Naive thymus-derived CD4-positive, alpha-beta T cell (primary cell): ENCODE measurements at regions not wholly inside any gene's neighbourhood (a gene's known extent, or its start where the extent isn't known, plus 50 kb on each side); places are given as distances from the start of the nearest gene placed in this dataset.

ENCODE experiments used
- ATAC-seq: fragments of 150-1000 bp; cut with Tn5 transposase; 2 replicates; pipeline ENCODE4 v1.10.0; 2021; ENCODE audit warnings: mild to moderate bottlenecking, moderate library complexity
- CTCF ChIA-PET: fragments of 350-600 bp; sonication (Branson Sonifier 250); formaldehyde crosslinking; loops from one replicate; lab custom pipeline; 2021; ENCODE audit warnings: antibody characterized with exemption; lab: Charles Lee
- POLR2A ChIA-PET: fragments of 350-600 bp; sonication (Branson Sonifier 250); formaldehyde crosslinking; loops from one replicate; lab custom pipeline; 2021; ENCODE audit warnings: antibody characterized with exemption, inconsistent platforms; lab: Charles Lee
- DNase-seq, 9 donors: peaks; one replicate each; pipeline versions ENCODE4 v3.0.0 to v3.0.0-alpha.2; 2020 to 2022; ENCODE audit warnings: mixed read lengths in 1 of 9
- H3K27ac ChIP-seq: one replicate; pipeline ENCODE4 v1.7.0; 2013; ENCODE audit warnings: mild to moderate bottlenecking, low read depth, low read length, moderate library complexity
- H3K27me3 ChIP-seq, 2 donors: one replicate each; pipeline ENCODE4 v1.7.0; 2013; ENCODE audit warnings: low read length in 2 of 2, mild to moderate bottlenecking in 2 of 2, moderate library complexity in 2 of 2; ENCODE audit not compliant: control insufficient read depth in 2 of 2, insufficient read depth in 2 of 2
- H3K36me3 ChIP-seq, 3 experiments: 1 replicate in 2 of 3; 2 replicates in 1 of 3; pipeline ENCODE4 v1.7.0; 2013; ENCODE audit warnings: low read length in 3 of 3, mild to moderate bottlenecking in 3 of 3, moderate library complexity in 1 of 3; ENCODE audit not compliant: insufficient read depth in 3 of 3, control insufficient read depth in 2 of 3
- H3K4me1 ChIP-seq, 2 donors: one replicate each; pipeline ENCODE4 v1.7.0; 2013; ENCODE audit warnings: low read length in 2 of 2, mild to moderate bottlenecking in 2 of 2, moderate library complexity in 1 of 2; ENCODE audit not compliant: control insufficient read depth in 2 of 2, insufficient read depth in 2 of 2
- H3K4me3 ChIP-seq: 2 replicates; pipeline ENCODE4 v1.7.0; 2013; ENCODE audit warnings: mild to moderate bottlenecking, low read length
- H3K9me3 ChIP-seq, 3 experiments: 1 replicate in 2 of 3; 2 replicates in 1 of 3; pipeline ENCODE4 v1.7.0; 2013; ENCODE audit warnings: low read length in 3 of 3; ENCODE audit not compliant: control insufficient read depth in 2 of 3
- H3K27ac Mint-ChIP-seq, 9 donors: one replicate each; pipeline ENCODE4 v1.8.0; 2020 to 2022; ENCODE audit warnings: mixed read lengths in 9 of 9, mild to moderate bottlenecking in 8 of 9, moderate library complexity in 5 of 9, inconsistent platforms in 2 of 9
- H3K27me3 Mint-ChIP-seq, 5 donors: one replicate each; pipeline ENCODE4 v1.8.0; 2021 to 2022; ENCODE audit warnings: mixed read lengths in 5 of 5, mild to moderate bottlenecking in 1 of 5
- H3K36me3 Mint-ChIP-seq, 5 donors: one replicate each; pipeline ENCODE4 v1.8.0; 2020 to 2022; ENCODE audit warnings: mixed read lengths in 5 of 5, mild to moderate bottlenecking in 3 of 5, inconsistent platforms in 1 of 5
- H3K4me1 Mint-ChIP-seq, 7 donors: one replicate each; pipeline ENCODE4 v1.8.0; 2020 to 2022; ENCODE audit warnings: mixed read lengths in 7 of 7, mild to moderate bottlenecking in 3 of 7, inconsistent platforms in 1 of 7
- H3K4me3 Mint-ChIP-seq, 10 donors: one replicate each; pipeline ENCODE4 v1.8.0; 2020 to 2022; ENCODE audit warnings: mild to moderate bottlenecking in 10 of 10, mixed read lengths in 10 of 10, moderate library complexity in 6 of 10, inconsistent platforms in 2 of 10
- H3K9me3 Mint-ChIP-seq, 11 donors: one replicate each; pipeline ENCODE4 v1.8.0; 2020 to 2022; ENCODE audit warnings: mixed read lengths in 11 of 11, mild to moderate bottlenecking in 4 of 11, inconsistent platforms in 1 of 11, moderate library complexity in 1 of 11
- intact Hi-C, 2 donors: fragments of 100-400 bp; cut with micrococcal nuclease; formaldehyde crosslinking; loops; one replicate each; pipeline ENCODE4 v1.15.1; 2023

DNA sequence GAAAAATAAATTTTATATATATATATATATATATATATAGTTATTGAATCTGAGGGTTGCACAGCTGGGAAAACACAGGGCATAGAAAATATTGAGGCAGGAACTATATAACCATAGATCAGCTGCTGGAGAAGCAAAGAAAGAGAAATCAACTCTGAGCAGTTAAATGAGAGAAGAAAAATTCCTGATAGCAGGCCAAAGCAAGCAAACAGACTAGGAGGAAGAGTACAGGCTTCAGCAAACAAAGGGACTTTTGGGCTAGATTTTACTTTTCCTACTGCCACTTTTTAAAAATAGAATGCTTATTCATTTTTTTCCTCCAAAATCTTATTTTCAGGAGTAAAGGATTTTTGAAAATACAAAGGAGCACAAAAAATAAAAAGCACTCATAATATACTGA lies 216.0 kb upstream of the PRKD1 start:
- H3K4me3 ChIP-seq = no peak overlapping the region

DNA sequence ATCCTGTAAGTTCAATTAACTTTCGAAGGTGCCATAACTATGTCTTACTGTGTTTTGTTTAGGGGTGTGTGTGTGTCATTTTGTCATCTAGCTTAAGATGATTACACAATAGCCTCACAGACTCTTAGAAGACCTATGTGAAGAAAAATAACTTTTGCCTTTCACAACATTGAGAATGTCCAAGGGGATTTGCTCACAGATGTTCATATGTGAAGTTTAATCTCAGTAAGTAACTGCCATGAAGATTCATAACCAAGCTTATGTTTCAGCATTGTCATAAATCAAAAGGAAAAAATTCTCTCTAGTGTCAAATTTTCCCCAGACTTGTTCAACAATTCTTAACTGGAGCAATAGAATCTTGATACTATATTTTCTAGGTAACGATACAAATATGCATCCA lies 226.1 kb upstream of the PRKD1 start:
- no peaks in the 10 kb centered on the region for H3K27me3 Mint-ChIP-seq
- CTCF ChIA-PET = no interaction called here
- POLR2A ChIA-PET = no interaction called here
- no peak overlapping the region for H3K27ac Mint-ChIP-seq
- peaks cover 0 to 28% (median 4%) of the 10 kb centered on the region in 11 donors for H3K9me3 Mint-ChIP-seq
- ATAC-seq (no peak), DNase-seq (no peak)
- Histone ChIP-seq H3K9me3 (no peaks in the 10 kb centered on the region), H3K4me3 (no peak overlapping the region), H3K27me3 (no peaks in the 10 kb centered on the region), H3K27ac (no peak overlapping the region), H3K4me1 (no peaks in the 10 kb centered on the region), H3K36me3 (no peaks in the 10 kb centered on the region)
- no peaks in the 10 kb centered on the region for H3K36me3 Mint-ChIP-seq
- H3K4me3 Mint-ChIP-seq = no peak overlapping the region
- no peaks in the 10 kb centered on the region for H3K4me1 Mint-ChIP-seq
- intact Hi-C loops = no loop called here

More for the DNA sequence above, 216.0 kb upstream of the PRKD1 start:
- no peak for DNase-seq
- no peak overlapping the region for H3K27ac ChIP-seq
- POLR2A ChIA-PET = no interaction called here
- H3K36me3 Mint-ChIP-seq = no peaks in the 10 kb centered on the region
- no peaks in the 10 kb centered on the region for H3K27me3 ChIP-seq
- ATAC-seq = no peak
- H3K4me1 Mint-ChIP-seq = no peaks in the 10 kb centered on the region
- CTCF ChIA-PET = no interaction called here
- peaks cover 3 to 18% (median 5%) of the 10 kb centered on the region in 3 experiments for H3K9me3 ChIP-seq
- no peaks in the 10 kb centered on the region for H3K36me3 ChIP-seq
- H3K4me3 Mint-ChIP-seq = no peak overlapping the region
- no peaks in the 10 kb centered on the region for H3K4me1 ChIP-seq
- intact Hi-C loops = no loop called here
- peaks cover 0 to 4% (median 0%) of the 10 kb centered on the region in 5 donors for H3K27me3 Mint-ChIP-seq
- peaks cover 5 to 41% (median 24%) of the 10 kb centered on the region in 11 donors for H3K9me3 Mint-ChIP-seq
- H3K27ac Mint-ChIP-seq = no peak overlapping the region

DNA sequence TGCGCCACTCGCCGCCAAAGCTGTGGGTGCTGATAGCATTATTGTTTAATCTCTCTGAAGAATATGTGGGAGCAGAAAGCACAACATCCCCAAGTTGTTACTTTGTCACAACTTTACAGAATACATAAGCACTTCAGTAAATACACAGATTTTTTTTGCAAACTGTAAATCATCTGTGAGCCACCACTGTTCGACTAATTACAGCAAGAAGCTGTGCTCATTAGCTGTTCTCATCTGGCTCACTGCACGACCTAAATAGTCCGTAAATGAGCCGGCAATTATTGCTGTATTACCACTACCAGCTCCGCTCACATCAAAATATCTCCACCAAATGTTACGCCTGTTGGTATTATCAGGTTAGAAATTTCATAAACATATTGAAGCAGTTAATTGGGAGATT lies 228.9 kb upstream of the PRKD1 start:
- Histone ChIP-seq H3K9me3 (no peaks in the 10 kb centered on the region), H3K36me3 (no peaks in the 10 kb centered on the region), H3K27ac (no peak overlapping the region), H3K4me3 (no peak overlapping the region), H3K27me3 (no peaks in the 10 kb centered on the region), H3K4me1 (no peaks in the 10 kb centered on the region)
- DNase-seq (no peak), ATAC-seq (no peak)
- Mint-ChIP-seq H3K4me1 (no peaks in the 10 kb centered on the region), H3K36me3 (no peaks in the 10 kb centered on the region), H3K27me3 (no peaks in the 10 kb centered on the region), H3K4me3 (no peak overlapping the region), H3K9me3 (peaks cover 0 to 13% (median 3%) of the 10 kb centered on the region in 11 donors), H3K27ac (no peak overlapping the region)
- ChIA-PET CTCF (no interaction called here), POLR2A (no interaction called here)
- intact Hi-C loops = no loop called here

DNA sequence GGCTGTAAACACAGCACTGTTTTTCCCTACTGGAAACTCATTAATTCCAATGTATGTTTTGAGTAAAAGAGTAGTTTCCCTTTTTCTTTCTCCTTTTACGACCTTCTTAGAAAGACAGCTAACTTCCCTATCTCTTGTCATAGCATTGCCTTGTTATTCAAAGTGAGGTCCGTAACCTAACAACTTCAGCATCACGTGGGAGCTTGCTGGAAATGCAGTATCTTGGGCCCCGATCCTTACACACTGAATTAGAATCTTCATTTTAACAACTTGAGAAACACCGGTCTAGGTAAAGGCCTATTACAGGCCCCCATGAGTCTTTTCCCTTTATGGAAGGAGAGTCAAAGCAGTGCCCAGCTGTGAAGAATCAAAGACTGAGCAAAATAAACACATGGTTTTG lies 230.7 kb upstream of the PRKD1 start:
- H3K36me3 Mint-ChIP-seq = no peaks in the 10 kb centered on the region
- Histone ChIP-seq H3K9me3 (no peaks in the 10 kb centered on the region), H3K27ac (no peak overlapping the region), H3K4me3 (no peak overlapping the region), H3K27me3 (no peaks in the 10 kb centered on the region), H3K4me1 (no peaks in the 10 kb centered on the region), H3K36me3 (no peaks in the 10 kb centered on the region)
- peaks cover 0 to 9% (median 2%) of the 10 kb centered on the region in 11 donors for H3K9me3 Mint-ChIP-seq
- H3K27me3 Mint-ChIP-seq = no peaks in the 10 kb centered on the region
- ChIA-PET CTCF (no interaction called here), POLR2A (no interaction called here)
- no peaks in the 10 kb centered on the region for H3K4me1 Mint-ChIP-seq
- no peak overlapping the region for H3K4me3 Mint-ChIP-seq
- DNase-seq = no peak
- H3K27ac Mint-ChIP-seq = no peak overlapping the region
- no peak for ATAC-seq
- intact Hi-C loops = no loop called here

GRCh38 chr14:30159374-30159773 lies 231.7 kb upstream of the PRKD1 start:
- CTCF ChIA-PET = no interaction called here
- H3K27me3 ChIP-seq = no peaks in the 10 kb centered on the region
- no peaks in the 10 kb centered on the region for H3K36me3 ChIP-seq
- H3K4me3 ChIP-seq = no peak overlapping the region
- DNase-seq = no peak
- no peaks in the 10 kb centered on the region for H3K4me1 Mint-ChIP-seq
- H3K4me3 Mint-ChIP-seq = no peak overlapping the region
- H3K27ac ChIP-seq = no peak overlapping the region
- H3K36me3 Mint-ChIP-seq = no peaks in the 10 kb centered on the region
- no peak overlapping the region for H3K27ac Mint-ChIP-seq
- POLR2A ChIA-PET = no interaction called here
- intact Hi-C loops = no loop called here
- H3K4me1 ChIP-seq = no peaks in the 10 kb centered on the region
- ATAC-seq = no peak
- peaks cover 0 to 9% (median 2%) of the 10 kb centered on the region in 11 donors for H3K9me3 Mint-ChIP-seq
- no peaks in the 10 kb centered on the region for H3K27me3 Mint-ChIP-seq
- H3K9me3 ChIP-seq = no peaks in the 10 kb centered on the region

DNA sequence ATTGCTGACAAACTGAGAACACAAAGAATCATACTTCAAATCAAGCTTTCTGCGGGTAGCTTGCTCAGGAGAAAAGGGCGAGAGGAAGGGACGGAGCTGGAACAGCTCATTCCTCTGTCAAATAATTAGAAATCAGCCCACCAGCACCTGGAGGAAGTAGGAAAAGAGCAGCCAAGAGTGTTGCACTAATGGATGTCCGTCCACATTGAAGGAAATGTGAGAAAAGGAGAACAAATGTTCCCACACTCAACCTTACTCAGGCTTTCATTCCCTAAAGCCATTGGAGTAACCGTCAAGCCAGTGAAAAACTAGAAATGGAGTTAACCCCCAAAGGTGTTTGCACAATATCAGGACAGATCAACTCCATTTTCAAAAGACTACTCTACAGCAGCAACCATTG lies 233.0 kb upstream of the PRKD1 start:
- Mint-ChIP-seq H3K9me3 (peaks cover 0 to 9% (median 2%) of the 10 kb centered on the region in 11 donors), H3K36me3 (no peaks in the 10 kb centered on the region), H3K4me3 (no peak overlapping the region), H3K27ac (no peak overlapping the region), H3K4me1 (no peaks in the 10 kb centered on the region), H3K27me3 (no peaks in the 10 kb centered on the region)
- DNase-seq = no peak
- intact Hi-C loops = no loop called here
- Histone ChIP-seq H3K27ac (no peak overlapping the region), H3K4me1 (no peaks in the 10 kb centered on the region), H3K9me3 (no peaks in the 10 kb centered on the region), H3K4me3 (no peak overlapping the region), H3K27me3 (no peaks in the 10 kb centered on the region), H3K36me3 (no peaks in the 10 kb centered on the region)
- ATAC-seq = no peak
- POLR2A ChIA-PET = no interaction called here
- CTCF ChIA-PET = no interaction called here

DNA sequence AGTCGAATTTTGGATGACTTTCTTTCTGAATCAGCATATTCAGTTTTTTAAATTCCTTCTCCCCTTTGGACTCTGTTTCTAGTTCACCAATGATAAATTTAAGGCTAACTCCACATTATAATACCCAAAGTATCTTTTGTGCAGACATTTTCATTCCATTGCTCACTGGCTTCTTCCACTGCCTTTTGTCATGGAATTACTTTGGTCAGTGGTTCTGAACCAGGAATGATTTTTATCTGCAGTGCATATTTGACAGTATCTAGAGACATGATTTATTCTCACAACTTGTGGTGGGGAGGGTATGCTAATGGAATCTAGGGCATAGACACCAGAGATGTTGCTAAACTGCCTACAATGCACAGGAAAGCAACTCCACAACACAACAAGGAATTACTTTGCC lies 234.4 kb upstream of the PRKD1 start:
- no peak overlapping the region for H3K27ac ChIP-seq
- H3K27me3 ChIP-seq = no peaks in the 10 kb centered on the region
- Mint-ChIP-seq H3K9me3 (peaks cover 0 to 12% (median 0%) of the 10 kb centered on the region in 11 donors), H3K27ac (no peak overlapping the region), H3K27me3 (no peaks in the 10 kb centered on the region), H3K4me3 (no peak overlapping the region), H3K4me1 (no peaks in the 10 kb centered on the region), H3K36me3 (no peaks in the 10 kb centered on the region)
- no peak for DNase-seq
- POLR2A ChIA-PET = no interaction called here
- no peak overlapping the region for H3K4me3 ChIP-seq
- no peak for ATAC-seq
- H3K4me1 ChIP-seq = no peaks in the 10 kb centered on the region
- H3K36me3 ChIP-seq = no peaks in the 10 kb centered on the region
- intact Hi-C loops = no loop called here
- CTCF ChIA-PET = no interaction called here
- no peaks in the 10 kb centered on the region for H3K9me3 ChIP-seq
